Chondrocyte (in vitro differentiated cells): ENCODE measurements at regions not wholly inside any gene's neighbourhood (a gene's known extent, or its start where the extent isn't known, plus 50 kb on each side); places are given as distances from the start of the nearest gene placed in this dataset.

ENCODE experiments used
- DNase-seq: peaks from one replicate; pipeline ENCODE4 v3.0.0; 2021; ENCODE audit warnings: mixed read lengths, low spot score
- H3K27ac Mint-ChIP-seq: one replicate; pipeline ENCODE4 v1.8.0; 2021; ENCODE audit warnings: mild to moderate bottlenecking, moderate library complexity, mixed read lengths; ENCODE audit not compliant: unreplicated experiment
- H3K27me3 Mint-ChIP-seq: 2 replicates; pipeline ENCODE4 v1.8.0; 2021; ENCODE audit warnings: low read depth, mixed read lengths
- H3K36me3 Mint-ChIP-seq: 2 replicates; pipeline ENCODE4 v1.8.0; 2021; ENCODE audit warnings: low read depth, mixed read lengths
- H3K4me1 Mint-ChIP-seq: 2 replicates; pipeline ENCODE4 v1.8.0; 2021; ENCODE audit warnings: low read depth, mild to moderate bottlenecking, mixed read lengths
- H3K4me3 Mint-ChIP-seq: one replicate; pipeline ENCODE4 v1.8.0; 2021; ENCODE audit warnings: mild to moderate bottlenecking, moderate library complexity, mixed read lengths; ENCODE audit not compliant: unreplicated experiment
- H3K9me3 Mint-ChIP-seq: 2 replicates; pipeline ENCODE4 v1.8.0; 2021; ENCODE audit warnings: low read depth, mixed read lengths
- TF ChIP-seq, protein P1 (sequence below): fragments of 200-600 bp; sonication (generic); IDR thresholded peaks from 2 replicates; pipeline ENCODE4 v1.5.0; 2021; ENCODE audit warnings: antibody characterized with exemption, mild to moderate bottlenecking, moderate library complexity

- TF ChIP-seq, protein P1, sequence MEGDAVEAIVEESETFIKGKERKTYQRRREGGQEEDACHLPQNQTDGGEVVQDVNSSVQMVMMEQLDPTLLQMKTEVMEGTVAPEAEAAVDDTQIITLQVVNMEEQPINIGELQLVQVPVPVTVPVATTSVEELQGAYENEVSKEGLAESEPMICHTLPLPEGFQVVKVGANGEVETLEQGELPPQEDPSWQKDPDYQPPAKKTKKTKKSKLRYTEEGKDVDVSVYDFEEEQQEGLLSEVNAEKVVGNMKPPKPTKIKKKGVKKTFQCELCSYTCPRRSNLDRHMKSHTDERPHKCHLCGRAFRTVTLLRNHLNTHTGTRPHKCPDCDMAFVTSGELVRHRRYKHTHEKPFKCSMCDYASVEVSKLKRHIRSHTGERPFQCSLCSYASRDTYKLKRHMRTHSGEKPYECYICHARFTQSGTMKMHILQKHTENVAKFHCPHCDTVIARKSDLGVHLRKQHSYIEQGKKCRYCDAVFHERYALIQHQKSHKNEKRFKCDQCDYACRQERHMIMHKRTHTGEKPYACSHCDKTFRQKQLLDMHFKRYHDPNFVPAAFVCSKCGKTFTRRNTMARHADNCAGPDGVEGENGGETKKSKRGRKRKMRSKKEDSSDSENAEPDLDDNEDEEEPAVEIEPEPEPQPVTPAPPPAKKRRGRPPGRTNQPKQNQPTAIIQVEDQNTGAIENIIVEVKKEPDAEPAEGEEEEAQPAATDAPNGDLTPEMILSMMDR, result no peak
- H3K27me3 Mint-ChIP-seq, result no peaks in the 10 kb centered on the region
- peaks cover 24% of the 10 kb centered on the region for H3K4me1 Mint-ChIP-seq
- DNase-seq, result no peak
- peaks cover 4% of the 10 kb centered on the region for H3K36me3 Mint-ChIP-seq
- H3K4me3 Mint-ChIP-seq, result no peak overlapping the region
- H3K27ac Mint-ChIP-seq, result peak overlapping the region; percentile 50
- H3K9me3 Mint-ChIP-seq, result peaks cover 8% of the 10 kb centered on the region
These were observed 725.3 kb upstream of the CCDC179 start for GRCh38 chr11:23585416-23586104.

- Mint-ChIP-seq H3K4me1 (peaks cover 24% of the 10 kb centered on the region), H3K4me3 (no peak overlapping the region), H3K9me3 (peaks cover 8% of the 10 kb centered on the region), H3K27ac (peak overlapping the region; percentile 46), H3K36me3 (peaks cover 4% of the 10 kb centered on the region), H3K27me3 (no peaks in the 10 kb centered on the region)
- TF ChIP-seq, protein P1, result no peak
- DNase-seq, result no peak
These were observed 725.9 kb upstream of the CCDC179 start for GRCh38 chr11:23586173-23586572.

GRCh38 chr11:23590596-23591308, 730.5 kb upstream of the CCDC179 start:
- Mint-ChIP-seq H3K9me3 (peaks cover 11% of the 10 kb centered on the region), H3K36me3 (peaks cover 4% of the 10 kb centered on the region), H3K27me3 (no peaks in the 10 kb centered on the region), H3K27ac (no peak overlapping the region), H3K4me3 (no peak overlapping the region), H3K4me1 (peaks cover 18% of the 10 kb centered on the region)
- TF ChIP-seq, protein P1, result no peak
- no peak for DNase-seq

DNA sequence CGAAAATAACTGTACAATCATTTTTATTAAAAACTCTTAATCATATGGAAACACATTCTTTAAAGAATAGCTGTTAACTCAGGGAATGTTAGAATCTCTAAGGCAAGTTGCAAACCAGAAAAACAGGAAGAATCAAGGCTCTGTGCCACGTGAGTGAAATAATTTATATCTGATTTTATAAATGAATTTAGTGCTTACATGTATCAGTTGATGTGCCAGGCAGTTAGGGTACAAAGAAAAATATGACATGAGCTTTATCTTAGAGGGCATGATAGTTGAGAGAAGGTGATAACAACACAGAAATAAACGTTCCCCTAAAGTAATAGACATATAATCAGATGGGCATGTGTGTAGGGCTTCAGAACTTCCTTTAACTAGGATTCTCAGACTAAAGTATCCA, 734.5 kb upstream of the CCDC179 start:
- no peak for DNase-seq
- no peaks in the 10 kb centered on the region for H3K36me3 Mint-ChIP-seq
- peaks cover 2% of the 10 kb centered on the region for H3K9me3 Mint-ChIP-seq
- no peaks in the 10 kb centered on the region for H3K27me3 Mint-ChIP-seq
- no peaks in the 10 kb centered on the region for H3K4me1 Mint-ChIP-seq
- no peak overlapping the region for H3K27ac Mint-ChIP-seq
- TF ChIP-seq, protein P1, result no peak
- no peak overlapping the region for H3K4me3 Mint-ChIP-seq

DNA sequence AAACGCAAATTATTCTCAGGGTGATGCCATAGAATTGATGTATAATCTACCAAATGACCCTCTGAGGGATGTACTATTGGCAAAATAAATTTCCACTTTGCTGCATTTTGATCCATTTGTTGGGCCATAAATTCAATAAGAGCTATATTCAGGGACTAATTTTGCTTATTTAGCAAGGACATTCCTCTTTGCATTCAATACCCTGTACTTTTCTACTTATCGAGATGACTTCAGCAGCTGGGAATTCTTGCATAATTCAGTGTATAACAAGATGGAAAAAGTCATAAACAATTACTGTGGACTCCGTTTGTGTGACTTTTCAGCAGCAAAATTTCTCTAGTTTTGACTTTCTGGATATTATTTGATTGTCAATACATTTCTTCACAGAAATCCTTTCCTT, 744.7 kb upstream of the CCDC179 start:
- Mint-ChIP-seq H3K9me3 (no peaks in the 10 kb centered on the region), H3K36me3 (no peaks in the 10 kb centered on the region), H3K4me3 (no peak overlapping the region), H3K27ac (no peak overlapping the region), H3K27me3 (peaks cover 2% of the 10 kb centered on the region), H3K4me1 (no peaks in the 10 kb centered on the region)
- TF ChIP-seq, protein P1, result no peak
- no peak for DNase-seq
